Bronchial epithelial cell (primary cell): ENCODE measurements at regions not wholly inside any gene's neighbourhood (a gene's known extent, or its start where the extent isn't known, plus 50 kb on each side); places are given as distances from the start of the nearest gene placed in this dataset.

Experiments used
- DNase-seq: peaks from one replicate; pipeline ENCODE4 v3.0.0-alpha.2; 2010; ENCODE audit warnings: low read depth
- FAIRE-seq: peaks from 2 replicates; lab custom pipeline; 2011; peaks lifted over from hg19 to GRCh38; lab: Jason Lieb, UNC
- H3K27me3 ChIP-seq: 2 replicates; pipeline ENCODE4 v1.5.1; 2011; ENCODE audit warnings: low read length; ENCODE audit not compliant: control insufficient read depth, insufficient read depth
- H3K36me3 ChIP-seq: 2 replicates; pipeline ENCODE4 v1.5.1; 2011; ENCODE audit warnings: low read length; ENCODE audit not compliant: control insufficient read depth, insufficient read depth
- H3K4me3 ChIP-seq: 2 replicates; pipeline ENCODE4 v1.5.1; 2011; ENCODE audit warnings: mild to moderate bottlenecking, low read depth, low read length, control low read depth
- CTCF ChIP-seq: IDR thresholded peaks from 2 replicates; pipeline ENCODE4 v1.5.1; 2011; ENCODE audit warnings: mild to moderate bottlenecking, moderate library complexity, low read length, control low read depth, inconsistent platforms; ENCODE audit not compliant: insufficient read depth, severe bottlenecking

- no peak for TF ChIP-seq CTCF
- no peak for FAIRE-seq
- no peaks in the 10 kb centered on the region for H3K36me3 ChIP-seq
Measured at GRCh38 chr14:55760789-55761566, 181.0 kb downstream of the KTN1 start.

GRCh38 chr14:55761651-55762050 is 181.6 kb downstream of the KTN1 start:
- no peak for DNase-seq
- FAIRE-seq = peak; percentile 18
- no peaks in the 10 kb centered on the region for H3K27me3 ChIP-seq
- no peak for TF ChIP-seq CTCF
- no peak overlapping the region for H3K4me3 ChIP-seq
- no peaks in the 10 kb centered on the region for H3K36me3 ChIP-seq

More at GRCh38 chr14:55760789-55761566, 181.0 kb downstream of the KTN1 start:
- no peak overlapping the region for H3K4me3 ChIP-seq
- no peak for DNase-seq
- H3K27me3 ChIP-seq = no peaks in the 10 kb centered on the region

- TF ChIP-seq CTCF = no peak
- H3K27me3 ChIP-seq = no peaks in the 10 kb centered on the region
- FAIRE-seq = no peak
- H3K36me3 ChIP-seq = no peaks in the 10 kb centered on the region
- no peak overlapping the region for H3K4me3 ChIP-seq
- DNase-seq = no peak
Measured at GRCh38 chr14:55762595-55763232, 182.7 kb downstream of the KTN1 start.

- Histone ChIP-seq H3K36me3 (no peaks in the 10 kb centered on the region), H3K27me3 (no peaks in the 10 kb centered on the region), H3K4me3 (no peak overlapping the region)
- no peak for FAIRE-seq
- TF ChIP-seq CTCF = no peak
- no peak for DNase-seq
Measured at GRCh38 chr14:55764784-55765183, 184.8 kb downstream of the KTN1 start.

GRCh38 chr14:55766071-55766470 is 186.1 kb downstream of the KTN1 start:
- DNase-seq (no peak), FAIRE-seq (no peak)
- TF ChIP-seq CTCF = no peak

More at GRCh38 chr14:55766071-55766470, 186.1 kb downstream of the KTN1 start:
- Histone ChIP-seq H3K36me3 (no peaks in the 10 kb centered on the region), H3K27me3 (no peaks in the 10 kb centered on the region), H3K4me3 (no peak overlapping the region)
